WTC11 (cell line): ENCODE measurements at regions not wholly inside any gene's neighbourhood (a gene's known extent, or its start where the extent isn't known, plus 50 kb on each side); places are given as distances from the start of the nearest gene placed in this dataset.

ENCODE experiments used
- ATAC-seq: fragments of 200-7000 bp; cut with Tn5 transposase; 2 replicates; pipeline ENCODE4 v1.10.0; 2021; ENCODE audit warnings: mild to moderate bottlenecking, moderate library complexity
- CTCF ChIA-PET: fragments of 300-600 bp; sonication (Branson Sonifier 250); formaldehyde crosslinking; loops from one replicate; lab custom pipeline; 2021; ENCODE audit warnings: antibody characterized with exemption; lab: Charles Lee
- POLR2A ChIA-PET: fragments of 350-600 bp; sonication (Branson Sonifier 250); formaldehyde crosslinking; loops from one replicate; lab custom pipeline; 2021; ENCODE audit warnings: antibody characterized with exemption; lab: Charles Lee
- DNase-seq: peaks from one replicate; pipeline ENCODE4 v3.0.0; 2021; ENCODE audit warnings: low spot score
- H3K27ac Mint-ChIP-seq: 2 replicates; pipeline ENCODE4 v1.8.0; 2021; ENCODE audit warnings: mixed read lengths
- H3K27me3 Mint-ChIP-seq: 2 replicates; pipeline ENCODE4 v1.8.0; 2021; ENCODE audit warnings: low read depth, mild to moderate bottlenecking, moderate library complexity, mixed read lengths
- H3K36me3 Mint-ChIP-seq: 2 replicates; pipeline ENCODE4 v1.8.0; 2021; ENCODE audit warnings: mixed read lengths
- H3K4me1 Mint-ChIP-seq: 2 replicates; pipeline ENCODE4 v1.8.0; 2022; ENCODE audit warnings: mixed read lengths
- H3K4me3 Mint-ChIP-seq: 2 replicates; pipeline ENCODE4 v1.8.0; 2021; ENCODE audit warnings: mild to moderate bottlenecking, moderate library complexity, mixed read lengths
- H3K9me3 Mint-ChIP-seq: 2 replicates; pipeline ENCODE4 v1.8.0; 2021; ENCODE audit warnings: mixed read lengths
- ATF1 ChIP-seq: sonication (generic); formaldehyde crosslinking; IDR thresholded peaks from 2 replicates; pipeline ENCODE4 v1.8.1; 2023; ENCODE audit warnings: mild to moderate bottlenecking, moderate library complexity, missing genetic modification reagents
- CREB1 ChIP-seq: sonication (generic); formaldehyde crosslinking; IDR thresholded peaks from 2 replicates; pipeline ENCODE4 v1.8.0; 2023; ENCODE audit warnings: mild to moderate bottlenecking, missing genetic modification reagents
- FOXJ3 ChIP-seq: sonication (generic); formaldehyde crosslinking; IDR thresholded peaks from 2 replicates; pipeline ENCODE4 v1.9.0; 2021; ENCODE audit warnings: missing genetic modification reagents, mild to moderate bottlenecking, borderline replicate concordance
- FOXK1 ChIP-seq: sonication (generic); formaldehyde crosslinking; IDR thresholded peaks from 2 replicates; pipeline ENCODE4 v1.8.0; 2022; ENCODE audit warnings: mild to moderate bottlenecking, moderate library complexity, missing genetic modification reagents
- JAZF1 ChIP-seq: fragments of 250-450 bp; sonication (Bioruptor Pico); IDR thresholded peaks from 2 replicates; pipeline ENCODE4 v1.9.0; 2021; ENCODE audit warnings: moderate library complexity, mild to moderate bottlenecking, inconsistent platforms
- PRRX2 ChIP-seq: fragments of 250-450 bp; sonication (Bioruptor Pico); IDR thresholded peaks from 2 replicates; pipeline ENCODE4 v1.8.0; 2021; ENCODE audit warnings: mild to moderate bottlenecking
- TCF7 ChIP-seq: sonication (generic); formaldehyde crosslinking; IDR thresholded peaks from 2 replicates; pipeline ENCODE4 v1.8.0; 2022; ENCODE audit warnings: mild to moderate bottlenecking, low read depth, missing genetic modification reagents, moderate library complexity
- ZNF423 ChIP-seq: fragments of 250-450 bp; sonication (Bioruptor Pico); IDR thresholded peaks from 2 replicates; pipeline ENCODE4 v2.1.2; 2022; ENCODE audit warnings: mild to moderate bottlenecking, moderate library complexity
- TF ChIP-seq, protein P1 (sequence below): sonication (generic); formaldehyde crosslinking; IDR thresholded peaks from 2 replicates; pipeline ENCODE4 v1.8.1; 2023; ENCODE audit warnings: mild to moderate bottlenecking, missing genetic modification reagents
- TF ChIP-seq, protein P2 (sequence below): sonication (generic); formaldehyde crosslinking; IDR thresholded peaks from 2 replicates; pipeline ENCODE4 v1.8.0; 2023; ENCODE audit warnings: missing genetic modification reagents, mild to moderate bottlenecking, borderline replicate concordance
- TF ChIP-seq, protein P3 (sequence below): sonication (generic); formaldehyde crosslinking; IDR thresholded peaks from 2 replicates; pipeline ENCODE4 v1.8.0; 2022; ENCODE audit warnings: mild to moderate bottlenecking, missing genetic modification reagents
- TF ChIP-seq, protein P4 (sequence below): sonication (generic); formaldehyde crosslinking; IDR thresholded peaks from 2 replicates; pipeline ENCODE4 v1.8.0; 2022; ENCODE audit warnings: missing genetic modification reagents
- TF ChIP-seq, protein P5 (sequence below): sonication (generic); formaldehyde crosslinking; IDR thresholded peaks from 2 replicates; pipeline ENCODE4 v1.8.1; 2023; ENCODE audit warnings: mild to moderate bottlenecking, missing genetic modification reagents, moderate library complexity

DNA sequence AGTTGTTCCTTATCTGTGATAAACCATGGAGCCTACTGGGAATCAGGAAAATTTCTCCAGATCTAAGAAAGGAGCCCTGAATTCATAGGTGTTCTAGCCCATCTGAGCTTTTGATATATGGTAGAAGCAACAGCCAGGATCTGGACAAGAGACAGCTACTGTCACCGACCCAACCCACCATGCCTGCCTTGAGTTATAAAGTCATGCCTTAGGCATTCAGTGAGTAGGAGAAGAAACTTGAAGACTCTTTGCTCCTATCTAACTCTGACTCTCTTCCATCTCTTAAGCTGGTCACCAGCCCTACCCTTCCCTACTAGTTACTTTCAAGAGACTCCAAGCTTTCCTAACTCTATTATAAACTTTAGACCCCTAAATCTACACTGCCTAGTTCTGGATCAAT is 83.9 kb upstream of the FAM9B start (continued):
- TF ChIP-seq, protein P1, sequence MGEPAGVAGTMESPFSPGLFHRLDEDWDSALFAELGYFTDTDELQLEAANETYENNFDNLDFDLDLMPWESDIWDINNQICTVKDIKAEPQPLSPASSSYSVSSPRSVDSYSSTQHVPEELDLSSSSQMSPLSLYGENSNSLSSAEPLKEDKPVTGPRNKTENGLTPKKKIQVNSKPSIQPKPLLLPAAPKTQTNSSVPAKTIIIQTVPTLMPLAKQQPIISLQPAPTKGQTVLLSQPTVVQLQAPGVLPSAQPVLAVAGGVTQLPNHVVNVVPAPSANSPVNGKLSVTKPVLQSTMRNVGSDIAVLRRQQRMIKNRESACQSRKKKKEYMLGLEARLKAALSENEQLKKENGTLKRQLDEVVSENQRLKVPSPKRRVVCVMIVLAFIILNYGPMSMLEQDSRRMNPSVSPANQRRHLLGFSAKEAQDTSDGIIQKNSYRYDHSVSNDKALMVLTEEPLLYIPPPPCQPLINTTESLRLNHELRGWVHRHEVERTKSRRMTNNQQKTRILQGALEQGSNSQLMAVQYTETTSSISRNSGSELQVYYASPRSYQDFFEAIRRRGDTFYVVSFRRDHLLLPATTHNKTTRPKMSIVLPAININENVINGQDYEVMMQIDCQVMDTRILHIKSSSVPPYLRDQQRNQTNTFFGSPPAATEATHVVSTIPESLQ (CRISPR knock-in tag): no peak

DNA sequence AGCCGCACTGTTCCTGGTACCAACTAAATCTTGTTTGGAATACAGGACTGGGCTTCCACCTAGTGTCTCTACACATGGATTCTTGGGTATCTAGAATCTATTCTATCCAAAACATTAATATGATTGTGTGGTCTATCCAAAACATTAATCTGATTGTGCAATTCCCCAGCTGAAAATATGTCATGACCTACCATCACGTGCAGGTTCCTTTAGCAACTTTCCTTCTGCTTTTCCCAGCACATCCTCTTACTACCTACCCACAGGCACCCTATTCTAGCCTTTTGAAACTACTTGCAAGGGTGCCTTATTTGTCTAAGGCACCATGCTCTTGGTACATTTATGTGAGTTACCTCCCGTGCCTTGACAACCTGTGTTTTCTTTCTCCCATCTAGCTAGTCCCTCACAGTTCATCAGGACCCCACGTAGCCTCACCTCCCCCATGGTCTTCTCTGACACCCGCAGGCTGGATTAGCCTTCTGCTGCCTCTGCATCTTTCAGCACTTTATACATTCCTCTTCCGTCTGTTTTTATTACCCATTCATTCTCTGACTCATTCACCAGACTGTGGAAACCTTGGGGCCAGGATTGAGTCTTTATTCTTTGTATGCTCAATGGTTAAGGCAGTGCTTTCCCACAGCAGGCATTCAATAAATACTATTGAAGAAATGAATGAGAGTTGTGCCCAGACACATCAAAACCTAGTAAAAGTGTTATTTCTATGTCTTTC is 88.8 kb upstream of the FAM9B start:
- H3K27ac Mint-ChIP-seq: no peak overlapping the region
- TF ChIP-seq, protein P2, sequence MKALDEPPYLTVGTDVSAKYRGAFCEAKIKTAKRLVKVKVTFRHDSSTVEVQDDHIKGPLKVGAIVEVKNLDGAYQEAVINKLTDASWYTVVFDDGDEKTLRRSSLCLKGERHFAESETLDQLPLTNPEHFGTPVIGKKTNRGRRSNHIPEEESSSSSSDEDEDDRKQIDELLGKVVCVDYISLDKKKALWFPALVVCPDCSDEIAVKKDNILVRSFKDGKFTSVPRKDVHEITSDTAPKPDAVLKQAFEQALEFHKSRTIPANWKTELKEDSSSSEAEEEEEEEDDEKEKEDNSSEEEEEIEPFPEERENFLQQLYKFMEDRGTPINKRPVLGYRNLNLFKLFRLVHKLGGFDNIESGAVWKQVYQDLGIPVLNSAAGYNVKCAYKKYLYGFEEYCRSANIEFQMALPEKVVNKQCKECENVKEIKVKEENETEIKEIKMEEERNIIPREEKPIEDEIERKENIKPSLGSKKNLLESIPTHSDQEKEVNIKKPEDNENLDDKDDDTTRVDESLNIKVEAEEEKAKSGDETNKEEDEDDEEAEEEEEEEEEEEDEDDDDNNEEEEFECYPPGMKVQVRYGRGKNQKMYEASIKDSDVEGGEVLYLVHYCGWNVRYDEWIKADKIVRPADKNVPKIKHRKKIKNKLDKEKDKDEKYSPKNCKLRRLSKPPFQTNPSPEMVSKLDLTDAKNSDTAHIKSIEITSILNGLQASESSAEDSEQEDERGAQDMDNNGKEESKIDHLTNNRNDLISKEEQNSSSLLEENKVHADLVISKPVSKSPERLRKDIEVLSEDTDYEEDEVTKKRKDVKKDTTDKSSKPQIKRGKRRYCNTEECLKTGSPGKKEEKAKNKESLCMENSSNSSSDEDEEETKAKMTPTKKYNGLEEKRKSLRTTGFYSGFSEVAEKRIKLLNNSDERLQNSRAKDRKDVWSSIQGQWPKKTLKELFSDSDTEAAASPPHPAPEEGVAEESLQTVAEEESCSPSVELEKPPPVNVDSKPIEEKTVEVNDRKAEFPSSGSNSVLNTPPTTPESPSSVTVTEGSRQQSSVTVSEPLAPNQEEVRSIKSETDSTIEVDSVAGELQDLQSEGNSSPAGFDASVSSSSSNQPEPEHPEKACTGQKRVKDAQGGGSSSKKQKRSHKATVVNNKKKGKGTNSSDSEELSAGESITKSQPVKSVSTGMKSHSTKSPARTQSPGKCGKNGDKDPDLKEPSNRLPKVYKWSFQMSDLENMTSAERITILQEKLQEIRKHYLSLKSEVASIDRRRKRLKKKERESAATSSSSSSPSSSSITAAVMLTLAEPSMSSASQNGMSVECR (CRISPR knock-in tag): no peak
- TF ChIP-seq CREB1 (CRISPR knock-in tag) (no peak), PRRX2 (no peak), TCF7 (CRISPR knock-in tag) (no peak), FOXJ3 (CRISPR knock-in tag) (no peak), ZNF423 (CRISPR knock-in tag) (no peak), JAZF1 (CRISPR knock-in tag) (no peak), ATF1 (CRISPR knock-in tag) (no peak), FOXK1 (CRISPR knock-in tag) (no peak)
- TF ChIP-seq, protein P3, sequence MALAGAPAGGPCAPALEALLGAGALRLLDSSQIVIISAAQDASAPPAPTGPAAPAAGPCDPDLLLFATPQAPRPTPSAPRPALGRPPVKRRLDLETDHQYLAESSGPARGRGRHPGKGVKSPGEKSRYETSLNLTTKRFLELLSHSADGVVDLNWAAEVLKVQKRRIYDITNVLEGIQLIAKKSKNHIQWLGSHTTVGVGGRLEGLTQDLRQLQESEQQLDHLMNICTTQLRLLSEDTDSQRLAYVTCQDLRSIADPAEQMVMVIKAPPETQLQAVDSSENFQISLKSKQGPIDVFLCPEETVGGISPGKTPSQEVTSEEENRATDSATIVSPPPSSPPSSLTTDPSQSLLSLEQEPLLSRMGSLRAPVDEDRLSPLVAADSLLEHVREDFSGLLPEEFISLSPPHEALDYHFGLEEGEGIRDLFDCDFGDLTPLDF (CRISPR knock-in tag): no peak
- TF ChIP-seq, protein P4, sequence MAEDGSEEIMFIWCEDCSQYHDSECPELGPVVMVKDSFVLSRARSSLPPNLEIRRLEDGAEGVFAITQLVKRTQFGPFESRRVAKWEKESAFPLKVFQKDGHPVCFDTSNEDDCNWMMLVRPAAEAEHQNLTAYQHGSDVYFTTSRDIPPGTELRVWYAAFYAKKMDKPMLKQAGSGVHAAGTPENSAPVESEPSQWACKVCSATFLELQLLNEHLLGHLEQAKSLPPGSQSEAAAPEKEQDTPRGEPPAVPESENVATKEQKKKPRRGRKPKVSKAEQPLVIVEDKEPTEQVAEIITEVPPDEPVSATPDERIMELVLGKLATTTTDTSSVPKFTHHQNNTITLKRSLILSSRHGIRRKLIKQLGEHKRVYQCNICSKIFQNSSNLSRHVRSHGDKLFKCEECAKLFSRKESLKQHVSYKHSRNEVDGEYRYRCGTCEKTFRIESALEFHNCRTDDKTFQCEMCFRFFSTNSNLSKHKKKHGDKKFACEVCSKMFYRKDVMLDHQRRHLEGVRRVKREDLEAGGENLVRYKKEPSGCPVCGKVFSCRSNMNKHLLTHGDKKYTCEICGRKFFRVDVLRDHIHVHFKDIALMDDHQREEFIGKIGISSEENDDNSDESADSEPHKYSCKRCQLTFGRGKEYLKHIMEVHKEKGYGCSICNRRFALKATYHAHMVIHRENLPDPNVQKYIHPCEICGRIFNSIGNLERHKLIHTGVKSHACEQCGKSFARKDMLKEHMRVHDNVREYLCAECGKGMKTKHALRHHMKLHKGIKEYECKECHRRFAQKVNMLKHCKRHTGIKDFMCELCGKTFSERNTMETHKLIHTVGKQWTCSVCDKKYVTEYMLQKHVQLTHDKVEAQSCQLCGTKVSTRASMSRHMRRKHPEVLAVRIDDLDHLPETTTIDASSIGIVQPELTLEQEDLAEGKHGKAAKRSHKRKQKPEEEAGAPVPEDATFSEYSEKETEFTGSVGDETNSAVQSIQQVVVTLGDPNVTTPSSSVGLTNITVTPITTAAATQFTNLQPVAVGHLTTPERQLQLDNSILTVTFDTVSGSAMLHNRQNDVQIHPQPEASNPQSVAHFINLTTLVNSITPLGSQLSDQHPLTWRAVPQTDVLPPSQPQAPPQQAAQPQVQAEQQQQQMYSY (CRISPR knock-in tag): no peak
- TF ChIP-seq, protein P5, sequence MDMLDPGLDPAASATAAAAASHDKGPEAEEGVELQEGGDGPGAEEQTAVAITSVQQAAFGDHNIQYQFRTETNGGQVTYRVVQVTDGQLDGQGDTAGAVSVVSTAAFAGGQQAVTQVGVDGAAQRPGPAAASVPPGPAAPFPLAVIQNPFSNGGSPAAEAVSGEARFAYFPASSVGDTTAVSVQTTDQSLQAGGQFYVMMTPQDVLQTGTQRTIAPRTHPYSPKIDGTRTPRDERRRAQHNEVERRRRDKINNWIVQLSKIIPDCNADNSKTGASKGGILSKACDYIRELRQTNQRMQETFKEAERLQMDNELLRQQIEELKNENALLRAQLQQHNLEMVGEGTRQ: no peak
- no peak for ATAC-seq
- ChIA-PET CTCF (no interaction called here), POLR2A (no interaction called here)
- no peak overlapping the region for H3K4me3 Mint-ChIP-seq
- H3K9me3 Mint-ChIP-seq: no peaks in the 10 kb centered on the region
- H3K27me3 Mint-ChIP-seq: no peaks in the 10 kb centered on the region
- no peaks in the 10 kb centered on the region for H3K36me3 Mint-ChIP-seq
- no peak for DNase-seq
- H3K4me1 Mint-ChIP-seq: no peaks in the 10 kb centered on the region
